ENCODE measurements at regions not wholly inside any gene's neighbourhood (a gene's known extent, or its start where the extent isn't known, plus 50 kb on each side); places are given as distances from the start of the nearest gene placed in this dataset.

- TF ChIP-seq POLR2A (IDR thresholded peaks at IDR 0.05; ENCODE audit: low read depth, low read length) (no peak), POLR2AphosphoS5 (IDR thresholded peaks at IDR 0.05; ENCODE audit: low read depth, low read length) (no peak)
Observed at GRCh38 chr16:9518051-9518450, 426.6 kb downstream of the HAPSTR1 start.

Measured in GM12892 (cell line).